ENCODE measurements at regions not wholly inside any gene's neighbourhood (a gene's known extent, or its start where the extent isn't known, plus 50 kb on each side); places are given as distances from the start of the nearest gene placed in this dataset.

DNA sequence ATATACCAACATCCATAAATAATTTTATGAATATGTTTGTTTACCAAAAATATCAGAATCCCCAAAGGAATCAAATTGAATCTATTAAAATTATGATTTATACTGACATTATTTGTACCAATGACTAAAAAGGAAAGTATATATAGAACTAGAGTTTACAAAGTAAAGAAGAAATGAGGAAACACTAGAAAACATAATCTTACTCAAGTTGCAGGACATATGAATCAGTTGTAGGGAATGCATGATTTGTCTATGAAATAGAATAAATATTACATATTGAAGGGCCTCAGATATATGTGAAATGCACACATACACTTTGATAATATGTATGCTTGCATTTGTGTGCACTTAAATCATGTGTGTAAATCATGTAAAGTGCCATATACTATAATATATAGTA is 1466.4 kb downstream of the EFNB2 start:
- DNase-seq (ENCODE audit: low read depth, low spot score), result no peak

DNA sequence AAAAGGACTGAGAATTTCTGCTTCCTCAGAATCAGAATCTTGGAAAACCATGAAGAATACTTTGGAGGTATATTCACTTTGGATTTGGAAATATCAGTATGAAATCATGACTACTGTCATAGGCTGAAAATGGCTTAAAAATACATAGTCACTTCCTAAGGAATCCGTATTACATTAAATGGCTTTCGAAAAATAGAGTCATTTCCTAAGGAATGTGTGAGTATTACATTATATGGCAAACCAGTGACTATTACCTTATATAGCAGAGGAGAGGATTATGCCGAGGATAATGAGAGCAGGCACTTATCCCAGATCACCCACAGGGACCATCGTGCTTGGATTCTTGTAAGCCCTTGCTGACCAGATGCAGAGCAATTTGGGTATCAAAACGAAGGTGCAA is 1471.8 kb downstream of the EFNB2 start:
- DNase-seq (ENCODE audit: low read depth, low spot score), result no peak

DNA sequence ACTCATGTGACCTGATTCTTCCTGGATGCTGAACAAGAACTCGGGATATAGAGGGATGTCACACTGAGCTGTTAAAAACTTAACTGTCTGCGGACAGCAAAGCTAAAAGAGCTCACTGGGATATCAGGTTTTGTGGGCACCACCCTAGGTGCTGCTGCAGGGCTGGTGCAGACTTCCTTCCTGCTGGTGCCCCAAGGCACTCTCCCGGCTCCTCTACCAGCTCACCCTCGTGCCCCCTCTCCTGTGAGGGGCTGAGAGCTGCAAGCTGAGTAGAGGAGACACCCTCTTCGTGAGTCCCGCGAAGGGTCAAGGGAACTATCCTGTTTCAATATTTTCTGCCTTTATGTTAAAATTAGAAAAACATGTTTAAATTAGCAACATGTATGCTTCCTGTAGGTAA is 1475.7 kb downstream of the EFNB2 start:
- DNase-seq (ENCODE audit: low read depth, low spot score), result no peak

DNA sequence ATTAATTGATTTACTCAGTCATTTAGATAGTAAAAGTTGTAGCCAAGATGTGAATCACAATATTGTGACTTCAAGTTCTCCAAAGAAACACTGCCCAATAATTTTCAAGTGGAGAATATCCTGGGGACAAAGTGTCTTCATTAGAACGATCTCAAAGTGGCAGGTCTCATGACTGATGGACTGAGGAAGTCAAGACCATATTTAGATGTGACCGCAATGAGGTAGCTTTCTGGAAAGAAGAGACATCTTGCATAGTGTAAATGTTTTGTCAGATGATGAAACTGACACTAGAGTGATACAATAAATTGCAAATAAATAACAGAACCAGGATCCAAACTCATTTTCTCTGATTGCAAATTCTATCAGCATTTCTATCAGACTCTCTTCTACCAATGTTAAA is 1476.9 kb downstream of the EFNB2 start:
- no peak for DNase-seq (ENCODE audit: low read depth, low spot score)

DNA sequence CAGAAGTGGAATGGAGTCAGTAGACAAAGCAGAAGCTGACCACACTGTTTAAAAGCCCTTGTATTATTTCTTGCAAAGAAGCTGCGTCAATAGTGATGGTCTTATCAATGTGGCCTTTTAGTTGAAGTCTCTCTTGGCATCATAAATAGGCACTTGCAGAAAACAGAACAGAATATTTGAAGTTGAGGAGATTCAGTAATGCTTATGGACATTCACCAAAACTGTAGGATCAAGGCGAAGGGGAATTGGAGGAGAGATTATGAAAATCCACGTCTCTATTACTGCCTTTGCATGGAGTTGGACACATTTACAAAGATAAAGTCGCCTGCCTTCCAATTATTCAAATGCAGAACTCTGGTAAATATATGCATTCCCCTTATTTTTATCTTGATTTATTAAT is 1482.8 kb downstream of the EFNB2 start:
- DNase-seq (ENCODE audit: low read depth, low spot score), result no peak

DNA sequence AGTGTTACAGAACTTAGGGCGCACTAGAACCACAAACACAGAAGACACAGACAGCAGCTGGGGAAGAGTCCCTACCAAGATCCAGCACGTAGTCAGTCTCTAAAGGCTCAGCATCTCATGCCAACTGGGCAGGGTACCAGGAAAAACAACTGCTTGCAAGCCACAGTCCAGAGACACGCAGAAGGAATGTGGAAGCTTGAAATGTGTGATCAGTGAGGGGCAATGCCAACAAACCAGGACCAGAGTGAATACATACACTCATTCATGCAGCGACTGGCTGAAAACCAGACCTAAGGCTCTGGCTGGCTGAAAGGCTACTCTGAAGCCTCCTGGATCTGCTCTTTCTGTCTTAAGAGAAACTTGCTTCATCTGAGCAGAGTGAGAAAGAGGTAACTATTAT is 1484.8 kb downstream of the EFNB2 start:
- DNase-seq (ENCODE audit: low read depth, low spot score), result no peak

DNA sequence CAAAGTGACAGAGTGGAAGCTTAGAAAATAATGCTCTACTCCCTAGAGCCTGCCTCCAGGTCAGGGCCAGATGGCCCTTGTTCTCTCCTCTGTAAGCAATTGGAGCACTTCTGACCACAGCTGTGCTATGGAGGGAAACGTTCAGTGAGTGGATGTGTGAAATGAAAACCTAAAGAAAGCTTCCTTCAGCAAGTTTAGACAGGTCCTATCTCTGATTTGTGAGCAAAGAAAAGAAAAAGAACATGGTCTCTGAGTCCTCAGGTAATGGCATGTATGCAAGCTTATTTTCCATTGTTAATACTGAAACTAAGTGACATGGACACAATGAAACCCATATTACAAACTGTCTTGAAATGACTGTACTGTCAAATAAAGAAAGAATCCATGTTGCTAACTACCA is 1486.8 kb downstream of the EFNB2 start:
- no peak for DNase-seq (ENCODE audit: low read depth, low spot score)

DNA sequence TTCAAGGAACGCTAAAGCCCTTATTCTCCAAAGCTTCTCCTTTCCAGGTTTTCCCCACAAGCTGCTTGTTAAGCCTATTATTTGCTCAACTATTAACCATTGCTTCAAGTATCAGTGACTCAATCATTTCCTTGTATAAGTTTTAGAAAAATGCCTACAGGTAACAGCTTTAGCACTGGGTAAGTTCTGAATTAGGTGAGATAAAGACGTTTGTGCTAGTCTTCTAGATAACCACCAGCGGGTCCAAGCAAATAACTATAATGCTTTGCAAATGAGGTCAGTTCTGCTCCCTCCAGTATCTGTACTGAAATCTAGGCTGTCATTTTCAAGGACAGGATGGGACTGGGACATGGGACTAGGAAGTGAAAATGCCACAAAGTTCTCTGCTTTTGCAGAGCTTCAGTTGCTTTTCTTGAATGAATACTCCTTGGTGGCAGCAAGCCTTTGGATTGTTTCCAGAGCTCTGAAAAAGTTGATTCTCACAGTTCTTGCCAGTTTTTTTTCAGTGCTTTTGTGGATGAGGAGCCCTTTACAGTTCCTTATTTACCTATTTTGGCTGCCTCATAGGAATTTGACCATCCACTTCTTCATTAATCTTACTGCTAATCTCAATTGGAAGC is 1487.7 kb downstream of the EFNB2 start:
- DNase-seq (ENCODE audit: low read depth, low spot score), result no peak

DNA sequence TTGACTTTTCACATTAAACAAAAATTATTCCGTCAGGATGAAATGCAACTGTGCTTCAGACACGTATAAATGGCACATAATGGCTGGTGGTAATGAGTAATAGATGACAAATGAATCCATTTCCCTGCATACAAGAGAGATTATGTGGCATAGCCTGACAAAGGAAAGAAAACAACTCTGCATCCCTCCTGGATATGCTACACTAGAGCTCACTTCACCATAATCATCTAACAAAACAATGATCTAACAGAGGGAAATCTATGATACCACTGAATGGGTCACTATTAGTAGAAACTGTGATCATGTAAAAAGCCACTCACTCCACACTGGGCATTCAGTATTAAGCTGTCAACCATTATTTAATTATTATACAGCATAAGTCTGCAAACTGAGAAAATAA is 1498.4 kb downstream of the EFNB2 start:
- DNase-seq (ENCODE audit: low read depth, low spot score), result no peak

DNA sequence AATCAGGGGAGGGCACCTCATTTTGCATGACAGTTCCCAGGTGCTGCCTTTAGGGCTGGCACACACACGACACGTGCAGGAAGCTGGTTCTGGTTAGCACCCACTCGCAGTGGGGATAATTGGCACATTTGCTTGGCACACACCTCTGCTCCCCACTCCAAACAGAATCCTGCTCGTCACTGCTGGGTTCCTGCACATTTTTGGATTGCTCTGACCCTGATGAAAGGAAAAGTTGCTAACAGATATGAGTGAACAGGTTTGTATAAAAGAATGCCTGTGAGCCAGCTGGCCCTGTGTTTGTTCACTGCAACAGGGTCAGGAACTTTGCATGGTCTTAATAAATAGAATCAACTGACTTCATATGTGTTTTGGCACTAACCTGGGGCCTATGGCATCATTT is 1500.4 kb downstream of the EFNB2 start:
- DNase-seq (ENCODE audit: low read depth, low spot score), result no peak

DNA sequence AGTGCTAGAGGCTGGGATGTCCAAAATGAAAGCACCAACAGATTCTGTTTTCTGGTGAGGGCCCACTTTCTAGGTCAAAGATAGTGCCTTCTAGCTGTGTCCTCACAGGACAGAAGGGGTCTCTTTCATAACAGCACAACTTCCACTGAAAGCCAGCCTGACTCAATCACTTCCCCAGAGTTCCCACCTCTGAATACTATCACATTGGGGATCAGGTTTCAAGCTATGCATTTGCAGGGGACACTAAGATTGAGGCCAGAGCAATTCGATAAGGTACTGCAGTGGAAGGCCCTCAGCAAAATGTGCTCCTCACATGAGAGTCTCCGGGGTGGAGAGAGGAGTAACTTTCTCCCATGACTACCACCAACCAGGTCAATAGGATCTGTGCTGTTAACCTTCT is 1501.5 kb downstream of the EFNB2 start:
- DNase-seq (ENCODE audit: low read depth, low spot score), result no peak

DNA sequence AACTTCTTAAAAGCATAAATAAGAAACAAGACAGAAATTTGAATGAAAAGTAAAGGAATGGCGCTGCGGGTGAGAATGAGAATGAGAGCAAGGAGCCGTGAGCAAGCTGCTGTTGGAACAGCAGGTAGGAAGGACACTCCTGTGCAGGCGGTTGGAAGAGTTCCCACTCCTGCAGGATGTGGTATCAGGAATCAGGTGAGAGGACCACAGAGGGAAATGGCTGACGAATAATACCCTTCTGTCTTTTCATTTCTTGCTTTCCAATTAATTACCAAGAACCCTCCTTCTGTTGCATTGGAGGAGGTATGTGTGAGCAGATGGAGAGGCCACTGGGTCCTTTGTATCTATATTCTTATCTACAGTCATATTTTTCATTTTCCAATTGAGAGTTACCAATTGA is 1504.2 kb downstream of the EFNB2 start:
- DNase-seq (ENCODE audit: low read depth, low spot score), result no peak

DNA sequence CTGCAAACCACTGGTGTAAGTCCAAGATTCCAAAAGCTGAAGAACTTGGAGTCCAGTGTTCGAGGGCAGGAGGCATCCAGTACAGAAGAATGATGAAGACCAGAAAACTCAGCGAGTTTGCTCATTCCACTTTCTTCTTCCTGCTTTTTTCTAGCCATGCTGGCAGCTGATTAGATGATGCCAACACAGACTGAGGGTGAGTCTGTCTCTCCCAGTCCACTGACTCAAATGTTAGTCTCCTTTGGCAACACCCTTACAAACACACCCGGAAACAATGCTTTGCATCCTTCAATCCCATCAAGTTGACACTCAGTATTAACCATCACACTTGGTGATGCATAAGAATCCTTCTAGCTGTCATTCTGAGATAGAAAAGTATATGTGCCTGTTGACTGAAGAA is 1504.6 kb downstream of the EFNB2 start:
- no peak for DNase-seq (ENCODE audit: low read depth, low spot score)

DNA sequence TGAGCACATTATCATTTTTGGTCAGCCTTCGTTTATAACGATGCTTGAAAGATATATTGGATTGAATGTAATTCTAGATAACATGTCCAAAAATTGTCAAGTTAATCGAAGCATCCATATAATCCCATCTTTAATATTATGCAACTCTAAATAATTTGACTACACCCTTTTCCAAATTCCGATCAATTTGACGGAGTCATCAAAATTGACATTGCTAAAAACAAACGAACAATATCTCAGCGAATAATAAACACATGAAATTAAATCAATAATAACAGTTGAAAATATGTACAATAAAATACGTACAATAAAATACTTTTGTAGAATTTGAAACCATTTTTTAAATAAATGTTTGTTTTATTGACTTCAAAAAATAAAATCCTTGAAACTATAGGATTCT is 1516.4 kb downstream of the EFNB2 start:
- DNase-seq (ENCODE audit: low read depth, low spot score), result no peak

DNA sequence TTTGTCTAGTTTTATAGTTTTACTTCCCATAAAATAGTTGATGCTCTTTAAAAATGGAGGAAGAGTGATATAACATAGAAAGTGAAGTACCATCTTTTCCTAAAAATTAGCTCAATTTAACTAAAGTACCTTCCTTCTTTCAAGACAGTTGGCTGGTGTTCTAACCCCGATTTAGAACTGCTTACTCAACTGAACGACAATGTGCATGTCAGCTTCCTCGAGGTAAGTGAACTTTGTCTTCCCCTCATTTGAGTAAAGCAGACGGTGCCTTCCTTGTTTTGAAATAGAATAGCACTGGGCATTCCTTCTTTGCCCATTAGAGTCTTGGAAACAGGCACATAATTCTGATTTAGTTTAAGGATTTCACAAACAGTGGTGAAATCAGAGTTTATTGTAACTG is 1519.2 kb downstream of the EFNB2 start:
- no peak for DNase-seq (ENCODE audit: low read depth, low spot score)

DNA sequence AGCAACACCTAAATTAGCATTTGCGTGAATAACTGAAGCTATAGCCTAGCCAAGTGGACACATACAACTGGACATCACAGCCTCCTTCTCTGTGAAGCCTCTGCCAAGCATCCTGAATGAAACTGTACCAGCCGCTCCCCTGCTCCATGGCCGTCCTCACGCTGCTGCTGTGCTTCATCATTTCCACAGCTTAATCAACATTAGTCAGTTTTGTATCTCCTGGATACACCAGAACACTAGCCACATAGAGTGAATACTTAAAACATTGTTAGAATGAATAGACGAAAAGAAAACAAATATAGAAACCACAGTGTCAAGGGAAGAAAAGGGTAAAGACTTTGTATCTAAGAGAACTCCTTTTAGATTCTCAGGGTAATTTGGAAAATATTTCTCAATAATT is 1526.9 kb downstream of the EFNB2 start:
- DNase-seq (ENCODE audit: low read depth, low spot score), result no peak

DNA sequence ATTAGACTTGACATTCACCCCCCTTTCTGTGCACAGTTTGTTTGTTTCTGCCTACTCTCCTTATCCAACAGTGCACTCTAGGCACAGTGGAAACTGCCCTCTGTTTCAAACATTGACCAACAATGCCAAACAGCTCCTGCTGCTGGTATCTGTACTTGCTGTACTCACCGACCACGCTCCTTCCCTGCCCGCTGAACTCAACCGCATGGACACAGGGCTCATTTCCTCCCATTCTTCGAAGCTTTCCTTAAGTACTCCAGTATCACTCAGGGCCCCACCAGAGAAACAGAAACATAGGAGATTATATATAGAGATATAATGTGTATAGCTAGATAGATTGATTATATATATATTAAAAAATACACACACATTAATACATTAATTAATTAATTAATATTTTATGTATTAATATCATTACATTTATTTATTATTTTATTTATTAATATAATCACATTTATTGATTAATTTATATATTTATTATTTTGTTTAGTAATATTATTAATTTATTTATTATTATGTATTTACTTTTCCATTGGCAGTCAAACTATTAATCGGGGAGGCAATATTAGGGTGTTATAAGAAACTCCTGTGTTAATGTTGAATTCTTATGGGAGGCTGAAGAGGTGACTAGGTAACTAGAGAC is 1528.2 kb downstream of the EFNB2 start:
- no peak for DNase-seq (ENCODE audit: low read depth, low spot score)

DNA sequence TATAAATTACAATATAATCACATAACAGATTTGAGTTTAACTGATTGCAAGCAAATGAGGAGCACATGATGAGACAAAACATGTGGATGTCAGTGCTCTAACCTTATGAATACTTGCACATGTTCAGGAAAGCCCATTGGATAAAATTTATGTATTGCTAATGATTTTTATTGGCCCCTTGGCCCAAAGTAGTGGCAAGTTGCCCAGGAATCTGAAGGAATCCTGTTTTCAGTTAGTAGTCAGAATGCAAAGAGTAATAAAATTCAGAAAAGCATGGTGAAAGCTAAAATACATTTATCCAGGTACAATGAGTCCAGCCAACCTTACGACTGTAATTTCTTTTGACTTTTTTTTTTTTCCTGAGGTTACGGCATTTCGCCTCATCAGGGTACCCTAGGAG is 1539.4 kb downstream of the EFNB2 start:
- DNase-seq (ENCODE audit: low read depth, low spot score), result no peak

DNA sequence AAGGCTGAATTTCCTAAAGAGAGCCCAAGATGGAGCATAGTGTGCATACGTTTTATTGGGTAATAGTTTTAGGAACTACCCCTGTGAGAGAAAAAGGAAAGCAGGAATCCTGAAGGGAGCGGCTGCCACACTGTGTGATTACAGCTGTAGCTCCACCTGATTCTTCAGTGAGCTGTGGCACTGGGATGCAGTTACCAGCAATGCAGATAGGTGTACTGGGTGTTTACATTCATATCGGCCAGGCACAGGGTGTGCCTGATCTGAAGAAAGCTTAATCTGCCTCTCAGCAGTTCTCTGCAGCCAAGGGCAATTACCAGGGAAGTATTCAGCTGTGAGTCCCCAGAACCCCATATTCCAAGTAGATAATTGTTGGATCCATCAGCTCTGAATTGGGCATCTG is 1541.8 kb downstream of the EFNB2 start:
- no peak for DNase-seq (ENCODE audit: low read depth, low spot score)

DNA sequence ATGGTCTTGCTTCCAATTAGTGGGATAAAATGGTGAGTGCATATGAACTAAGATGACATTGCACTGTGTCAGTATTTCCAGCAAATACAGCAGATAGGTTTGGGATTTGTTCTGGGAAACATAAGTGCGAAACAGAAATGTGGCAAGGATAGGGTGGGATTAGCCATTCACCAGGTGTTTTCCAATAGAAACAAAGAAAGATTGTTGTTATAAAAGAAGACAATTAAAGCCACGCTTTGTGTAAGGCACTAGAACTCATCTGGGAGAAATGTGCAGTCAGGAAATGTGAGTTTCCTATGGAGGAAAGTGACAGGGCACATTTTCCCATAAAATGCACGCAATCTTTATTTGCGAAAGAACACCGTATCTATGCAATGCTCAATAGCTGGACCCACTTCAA is 1547.8 kb downstream of the EFNB2 start:
- DNase-seq (ENCODE audit: low read depth, low spot score), result no peak

DNA sequence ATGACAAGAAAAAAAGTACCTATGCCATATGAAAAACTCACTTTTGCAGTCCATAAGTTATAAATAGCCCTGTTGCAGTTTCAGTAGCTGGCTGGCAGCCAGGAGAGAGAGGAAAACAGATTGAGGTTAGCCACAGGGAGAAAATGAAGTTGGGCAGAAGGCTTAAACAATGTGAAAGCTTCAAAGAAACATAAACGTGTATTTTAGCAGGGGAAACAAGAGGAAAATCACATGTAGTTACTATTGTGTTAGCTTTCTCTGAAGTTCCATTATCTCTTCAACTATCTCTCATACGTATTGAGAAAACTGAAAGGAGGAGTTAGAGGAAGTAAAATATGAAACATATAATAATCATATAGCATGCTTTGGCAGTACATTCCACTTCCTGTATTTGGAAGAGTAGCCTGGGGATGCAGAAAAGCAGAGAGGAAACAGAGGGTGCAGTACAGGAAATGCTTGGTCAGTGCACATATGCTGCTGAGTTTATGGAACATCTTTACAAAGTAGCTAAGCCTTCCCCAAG is 1551.1 kb downstream of the EFNB2 start:
- DNase-seq (ENCODE audit: low read depth, low spot score), result peak; percentile 11

DNA sequence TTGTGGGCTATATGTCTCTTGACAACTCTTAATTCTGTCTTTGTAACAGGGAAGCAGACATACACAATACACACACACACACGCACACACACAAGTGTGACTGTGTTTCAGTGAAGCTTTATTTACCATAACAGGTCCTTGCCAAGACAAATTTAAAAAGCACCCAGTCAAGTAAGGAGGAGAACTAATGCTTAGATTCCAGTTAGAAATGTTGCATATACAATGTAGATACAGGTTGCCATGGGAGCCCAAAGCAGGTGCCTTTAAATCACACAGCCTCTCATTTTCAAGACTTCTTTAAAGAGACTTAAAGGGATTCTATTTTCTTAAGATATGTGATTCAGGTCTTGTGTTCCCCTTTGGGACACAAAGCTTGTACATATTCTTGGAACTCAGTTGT is 1551.9 kb downstream of the EFNB2 start:
- DNase-seq (ENCODE audit: low read depth, low spot score), result no peak

DNA sequence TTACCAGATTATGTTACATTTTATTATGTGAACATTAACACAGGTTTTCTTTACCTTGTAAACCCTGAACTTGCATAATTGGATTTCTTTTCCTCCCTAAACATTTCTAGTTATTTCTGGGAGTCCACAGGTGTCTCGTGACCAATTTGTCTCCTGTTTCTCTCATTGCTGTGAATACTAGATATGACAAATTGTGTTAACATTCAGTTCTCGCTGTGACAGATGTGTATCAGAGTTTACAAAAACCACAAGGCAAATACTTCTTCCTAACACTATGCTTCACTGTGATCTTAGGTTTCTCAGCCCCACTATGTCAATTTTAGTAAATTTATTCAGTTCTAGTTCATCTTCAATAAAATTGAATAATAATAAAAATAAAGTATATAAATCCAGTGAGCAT is 1554.9 kb downstream of the EFNB2 start:
- no peak for DNase-seq (ENCODE audit: low read depth, low spot score)

All from activated naive CD8-positive, alpha-beta T cell treated with anti-CD3 and anti-CD28 coated beads, Interleukin-2, amount 50 U/mL, for 16 hours (primary cell).